GM19023 (cell line): ENCODE measurements at regions not wholly inside any gene's neighbourhood (a gene's known extent, or its start where the extent isn't known, plus 50 kb on each side); places are given as distances from the start of the nearest gene placed in this dataset.
"Not testable (repeated sequence)": the region's sequence is repeated elsewhere in the genome, so short reads cannot be mapped to it uniquely, and the experiment has no call there.

Experiments used
- ATAC-seq: cut with Tn5 transposase; IDR thresholded peaks from one replicate; pipeline ENCODE4 v1.9.1; 2021; ENCODE audit warnings: mild to moderate bottlenecking, moderate library complexity; ENCODE audit not compliant: unreplicated experiment

GRCh38 chr13:33645591-33646554 is 172.1 kb upstream of the RFC3 start:
- ATAC-seq, result no peak

GRCh38 chr13:33649212-33649878 is 168.6 kb upstream of the RFC3 start:
- ATAC-seq, result no peak

- no peak for ATAC-seq
Measured at GRCh38 chr13:33651766-33652165, 166.2 kb upstream of the RFC3 start.

GRCh38 chr13:33657274-33657673 is 160.7 kb upstream of the RFC3 start:
- ATAC-seq, result no peak

GRCh38 chr13:33659466-33659865 is 158.5 kb upstream of the RFC3 start:
- no peak for ATAC-seq

DNA sequence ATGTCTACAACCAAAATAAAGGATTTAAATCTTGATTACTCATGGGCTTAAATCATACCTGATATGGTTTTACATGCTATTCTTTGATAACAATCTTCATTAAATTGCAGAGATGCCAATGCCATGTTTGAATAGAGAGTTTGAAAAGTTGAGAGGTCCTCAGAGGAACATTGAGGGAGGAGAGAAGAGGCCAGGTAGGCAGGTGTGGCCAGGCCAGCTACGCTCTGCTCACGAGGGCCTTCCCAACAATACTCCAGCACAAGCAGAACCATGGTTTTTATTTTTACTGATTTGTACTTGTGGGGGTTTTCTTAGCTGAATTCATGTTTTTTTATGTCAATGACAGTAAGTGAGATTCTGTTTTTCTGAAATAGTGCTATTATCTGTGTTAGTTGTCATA is 158.1 kb upstream of the RFC3 start:
- ATAC-seq, result no peak

- no peak for ATAC-seq
Measured at GRCh38 chr13:33662392-33662791, 155.6 kb upstream of the RFC3 start.

- ATAC-seq, result no peak
Measured at GRCh38 chr13:33665626-33666175, 152.2 kb upstream of the RFC3 start.

DNA sequence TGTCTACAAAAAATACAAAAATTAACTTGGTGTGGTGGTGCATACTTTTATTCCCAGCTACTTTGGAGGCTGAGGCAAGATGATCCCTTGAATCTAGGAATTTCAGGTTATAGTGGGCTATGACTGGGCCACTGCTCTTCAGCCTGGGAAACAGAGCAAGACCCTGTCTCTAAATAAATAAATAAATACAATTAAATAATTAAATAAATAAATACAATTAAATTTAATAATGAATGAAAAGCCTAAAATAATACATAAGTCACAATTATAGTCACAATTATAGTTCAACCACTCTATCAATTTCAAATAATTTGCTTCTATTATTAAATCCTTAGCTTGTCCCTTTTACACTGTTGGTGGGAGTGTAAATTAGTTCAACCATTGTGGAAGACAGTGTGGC is 146.4 kb upstream of the RFC3 start:
- no peak for ATAC-seq

DNA sequence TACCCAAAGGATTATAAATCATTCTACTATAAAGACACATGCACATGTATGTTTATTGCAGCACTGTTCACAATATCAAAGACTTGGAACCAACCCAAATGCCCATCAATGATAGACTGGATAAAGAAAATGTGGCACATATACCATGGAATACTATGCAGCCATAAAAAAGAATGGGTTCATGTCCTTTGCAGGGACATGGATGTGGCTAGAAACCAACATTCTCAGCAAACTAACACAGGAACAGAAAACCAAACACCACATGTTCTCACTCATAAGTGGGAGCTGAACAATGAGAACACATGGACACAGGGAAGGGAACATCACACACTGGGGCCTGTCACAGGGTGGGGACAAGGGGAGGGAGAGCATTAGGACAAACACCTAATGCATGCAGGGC is 145.9 kb upstream of the RFC3 start:
- ATAC-seq, result not testable (repeated sequence)

- ATAC-seq, result no peak
Measured at GRCh38 chr13:33676045-33676989, 141.6 kb upstream of the RFC3 start.

DNA sequence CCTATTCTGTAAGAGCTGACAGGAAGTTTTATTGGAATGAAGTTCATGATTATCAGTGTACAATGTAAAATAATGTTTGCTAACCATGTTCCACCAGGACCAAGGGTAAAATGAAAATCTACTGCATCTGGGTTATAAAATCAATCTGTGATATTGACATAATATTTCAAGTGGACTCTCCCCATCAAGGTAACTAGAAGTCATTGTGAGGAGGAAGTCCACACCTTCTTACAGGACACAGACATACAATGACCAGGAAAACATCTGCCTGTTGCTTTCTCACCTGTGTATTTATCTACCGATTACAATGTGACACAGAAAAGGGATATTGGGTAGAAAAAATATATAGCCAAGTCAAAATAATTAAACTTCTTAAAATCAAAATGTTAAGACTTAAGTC is 140.7 kb upstream of the RFC3 start:
- no peak for ATAC-seq

DNA sequence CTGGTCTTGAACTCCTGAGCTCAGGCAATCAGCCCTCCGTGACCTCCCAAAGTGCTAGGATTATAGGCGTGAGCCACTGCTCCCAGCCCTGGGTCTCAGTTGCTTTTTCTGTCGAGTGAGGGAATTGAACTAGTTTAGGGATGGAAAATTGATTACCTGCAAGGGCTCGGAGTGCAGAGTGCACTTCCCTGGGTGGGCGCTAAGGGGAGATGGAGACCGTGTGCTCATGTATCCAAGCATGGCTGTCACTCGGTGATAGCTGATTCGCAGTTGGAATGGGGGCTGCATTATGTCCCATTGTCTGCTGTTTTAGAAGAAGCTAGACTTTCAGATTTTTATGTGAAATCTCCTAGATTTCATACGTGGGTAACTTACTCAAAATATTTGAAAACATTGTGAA is 139.9 kb upstream of the RFC3 start:
- ATAC-seq, result no peak

GRCh38 chr13:33678906-33679657 is 138.9 kb upstream of the RFC3 start:
- peak; percentile 95 for ATAC-seq

DNA sequence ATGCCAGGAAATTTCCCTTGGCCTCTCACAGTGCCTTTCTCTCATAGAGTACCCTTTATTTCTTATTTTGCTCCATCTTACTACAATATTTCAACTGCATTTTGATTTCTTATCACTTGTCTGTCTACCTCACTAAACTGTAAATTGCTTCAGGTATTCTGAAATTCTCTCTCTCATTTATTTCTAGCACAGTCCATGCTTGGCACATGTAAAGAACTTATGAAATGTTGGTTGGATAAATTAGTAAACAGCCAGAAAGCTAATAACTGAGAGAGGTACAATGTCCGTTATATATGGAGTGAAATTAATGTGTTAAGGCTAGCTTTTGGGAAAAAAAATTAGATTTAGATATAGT is 138.3 kb upstream of the RFC3 start:
- ATAC-seq, result no peak

- ATAC-seq, result no peak
Measured at GRCh38 chr13:33682020-33682564, 135.9 kb upstream of the RFC3 start.

DNA sequence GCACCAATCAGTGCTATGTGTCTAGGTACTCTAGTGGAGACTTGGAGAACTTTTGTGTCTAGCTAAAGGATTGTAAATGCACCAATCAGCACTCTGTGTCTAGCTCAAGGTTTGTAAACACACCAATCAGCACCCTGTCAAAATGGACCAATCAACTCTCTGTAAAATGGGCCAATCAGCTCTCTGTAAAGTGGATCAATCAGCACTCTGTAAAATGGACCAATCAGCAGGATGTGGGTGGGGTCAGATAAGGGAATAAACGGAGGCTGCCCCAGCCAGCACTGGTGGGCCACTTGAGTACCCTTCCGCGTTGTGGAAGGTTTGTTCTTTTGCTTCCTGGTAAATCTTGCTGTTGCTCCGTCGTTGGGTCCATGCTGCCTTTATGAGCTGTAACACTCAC is 135.3 kb upstream of the RFC3 start:
- ATAC-seq, result not testable (repeated sequence)

- ATAC-seq, result no peak
Measured at GRCh38 chr13:33683376-33683775, 134.6 kb upstream of the RFC3 start.

DNA sequence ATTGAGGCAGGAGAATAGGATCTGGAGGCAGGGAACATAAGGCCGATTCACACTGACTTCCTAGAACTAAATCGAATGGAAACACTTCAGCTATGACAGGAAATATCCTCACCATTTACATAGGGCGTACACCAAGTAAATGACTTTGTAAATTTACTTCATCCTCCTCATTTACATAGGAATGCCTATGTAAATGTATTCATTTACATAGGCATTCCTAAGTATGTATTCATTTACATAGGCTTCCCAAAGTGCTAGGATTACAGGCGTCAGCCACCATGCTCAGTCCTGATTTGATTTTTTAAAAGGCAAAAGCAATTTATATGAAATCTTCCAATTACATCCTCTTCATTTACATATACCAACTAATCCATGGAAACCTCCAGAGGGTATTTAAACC is 133.1 kb upstream of the RFC3 start:
- ATAC-seq, result no peak
